IMR-90 (cell line): ENCODE measurements at regions not wholly inside any gene's neighbourhood (a gene's known extent, or its start where the extent isn't known, plus 50 kb on each side); places are given as distances from the start of the nearest gene placed in this dataset.

Experiments used
- ATAC-seq: fragments of 200-7000 bp; cut with Tn5 transposase; 2 replicates; pipeline ENCODE4 v1.9.1; 2020; ENCODE audit warnings: low read depth, mild to moderate bottlenecking, moderate library complexity
- BruUV-seq: library from RNA; stranded (reverse); fragments of 400-500 nt; replicated peaks from 2 replicates; lab custom pipeline; 2021; lab: Mats Ljungman, UMichigan
- CTCF ChIA-PET: fragments of 300-600 bp; formaldehyde crosslinking; extraction: SDS; loops from one replicate; lab custom pipeline; 2021; ENCODE audit warnings: antibody characterized with exemption; lab: Yijun Ruan, JAX
- POLR2A ChIA-PET: fragments of 300-600 bp; sonication (Branson Sonifier 250); formaldehyde crosslinking; loops from one replicate; lab custom pipeline; 2022; ENCODE audit warnings: antibody characterized with exemption; ENCODE audit not compliant: unreplicated experiment; lab: Charles Lee
- DNase-seq: peaks from one replicate; pipeline ENCODE4 v3.0.0; 2013
- H2AFZ ChIP-seq: replicated peaks from 2 replicates; pipeline ENCODE3; 2013; ENCODE audit warnings: low read length, mild to moderate bottlenecking; ENCODE audit not compliant: poor library complexity
- H2AK5ac ChIP-seq: 2 replicates; pipeline ENCODE4 v1.6.1; 2013; ENCODE audit warnings: low read depth, low read length, inconsistent platforms
- H2AK9ac ChIP-seq: replicated peaks from 2 replicates; pipeline ENCODE3; 2013; ENCODE audit warnings: mild to moderate bottlenecking, low read depth, low read length, moderate library complexity; ENCODE audit not compliant: poor library complexity
- H2BK120ac ChIP-seq: 2 replicates; pipeline ENCODE4 v1.6.1; 2013; ENCODE audit warnings: low read depth, low read length, inconsistent platforms
- H2BK15ac ChIP-seq: 3 replicates; pipeline ENCODE4 v1.6.1; 2013; ENCODE audit warnings: low read depth, low read length, inconsistent platforms
- H2BK20ac ChIP-seq: 2 replicates; pipeline ENCODE4 v1.6.1; 2013; ENCODE audit warnings: low read depth, mild to moderate bottlenecking, inconsistent platforms, low read length, moderate library complexity
- H2BK5ac ChIP-seq: 2 replicates; pipeline ENCODE4 v1.6.1; 2013; ENCODE audit warnings: mild to moderate bottlenecking, low read depth, low read length, inconsistent platforms; ENCODE audit not compliant: poor library complexity, severe bottlenecking
- H3K14ac ChIP-seq: replicated peaks from 2 replicates; pipeline ENCODE4 v1.6.1; 2013; ENCODE audit warnings: low read depth, low read length, inconsistent platforms
- H3K18ac ChIP-seq: 2 replicates; pipeline ENCODE4 v1.6.1; 2013; ENCODE audit warnings: low read depth, low read length, control low read depth
- H3K23ac ChIP-seq: 2 replicates; pipeline ENCODE4 v1.6.1; 2013; ENCODE audit warnings: low read depth, low read length, inconsistent platforms
- H3K27ac ChIP-seq: 2 replicates; pipeline ENCODE4 v1.5.1; 2013; ENCODE audit warnings: mild to moderate bottlenecking, control low read depth, low read length; ENCODE audit not compliant: insufficient read depth
- H3K27me3 ChIP-seq: 2 replicates; pipeline ENCODE4 v1.6.1; 2013; ENCODE audit warnings: low read length; ENCODE audit not compliant: control insufficient read depth, insufficient read depth
- H3K36me3 ChIP-seq: 2 replicates; pipeline ENCODE4 v1.6.1; 2013; ENCODE audit warnings: low read length, mixed read lengths; ENCODE audit not compliant: control insufficient read depth, insufficient read depth
- H3K4ac ChIP-seq: 2 replicates; pipeline ENCODE4 v1.6.1; 2013; ENCODE audit warnings: low read depth, low read length, inconsistent platforms
- H3K4me1 ChIP-seq: 2 replicates; pipeline ENCODE4 v1.6.1; 2013; ENCODE audit warnings: low read length, mixed read lengths; ENCODE audit not compliant: control insufficient read depth, insufficient read depth
- H3K4me2 ChIP-seq: 2 replicates; pipeline ENCODE4 v1.6.1; 2013; ENCODE audit warnings: low read depth, mild to moderate bottlenecking, control low read depth, low read length, moderate library complexity
- H3K4me3 ChIP-seq: 2 replicates; pipeline ENCODE4 v1.5.1; 2013; ENCODE audit warnings: low read depth, mild to moderate bottlenecking, control low read depth, low read length, moderate library complexity; ENCODE audit not compliant: insufficient read depth
- H3K56ac ChIP-seq: 2 replicates; pipeline ENCODE4 v1.6.1; 2013; ENCODE audit warnings: low read length, inconsistent platforms; ENCODE audit not compliant: insufficient read depth; ENCODE audit errors: extremely low read depth
- H3K79me1 ChIP-seq, 2 experiments: 2 replicates each; pipeline ENCODE4 v1.6.1; 2013; ENCODE audit warnings: low read length in 2 of 2, inconsistent platforms in 1 of 2, low read depth in 1 of 2
- H3K9ac ChIP-seq: 2 replicates; pipeline ENCODE4 v1.6.1; 2013; ENCODE audit warnings: low read depth, low read length, control low read depth
- H3K9me1 ChIP-seq: 2 replicates; pipeline ENCODE4 v1.6.1; 2013; ENCODE audit warnings: low read length, inconsistent platforms; ENCODE audit not compliant: insufficient read depth
- H3K9me3 ChIP-seq: 2 replicates; pipeline ENCODE4 v1.6.1; 2013; ENCODE audit warnings: low read length; ENCODE audit not compliant: control insufficient read depth, insufficient read depth
- H4K20me1 ChIP-seq: 2 replicates; pipeline ENCODE4 v1.6.1; 2013; ENCODE audit warnings: low read length, inconsistent platforms; ENCODE audit not compliant: insufficient read depth
- H4K5ac ChIP-seq: 2 replicates; pipeline ENCODE4 v1.6.1; 2013; ENCODE audit warnings: mild to moderate bottlenecking, low read depth, low read length, control low read depth
- H4K8ac ChIP-seq, 2 experiments: 2 replicates each; pipeline ENCODE4 v1.6.1; 2013; ENCODE audit warnings: low read depth in 2 of 2, low read length in 2 of 2, control low read depth in 1 of 2, inconsistent platforms in 1 of 2
- H4K91ac ChIP-seq: 2 replicates; pipeline ENCODE4 v1.6.1; 2013; ENCODE audit warnings: low read depth, low read length, inconsistent platforms; ENCODE audit not compliant: insufficient read depth
- BHLHE40 ChIP-seq: fragments of 150-350 bp; IDR thresholded peaks from 2 replicates; pipeline ENCODE4 v1.6.1; 2016; ENCODE audit warnings: mild to moderate bottlenecking, low read depth, low read length
- CTCF ChIP-seq: conservative IDR thresholded peaks from 2 replicates; pipeline ENCODE4 v1.5.1; 2012; ENCODE audit warnings: mild to moderate bottlenecking, low read depth, low read length, improper control_type of control experiment
- FOS ChIP-seq: fragments of 150-350 bp; IDR thresholded peaks from 2 replicates; pipeline ENCODE4 v1.6.1; 2016; ENCODE audit warnings: low read depth, low read length
- RFX5 ChIP-seq: IDR thresholded peaks from 2 replicates; pipeline ENCODE4 v1.8.0; 2012; ENCODE audit warnings: low read depth, mild to moderate bottlenecking, low read length, moderate library complexity
- WGBS, 2 experiments: methylation state at CpG; one replicate each; pipeline versions ENCODE4 v1.1.5 to v1.1.7; 2013; ENCODE audit warnings: missing lambda C conversion rate in 2 of 2; ENCODE audit not compliant: insufficient read length in 1 of 2; ENCODE audit errors: extremely low coverage in 2 of 2; 5-methylcytosine and 5-hydroxymethylcytosine counted together
- dilution Hi-C: fragments of 300-500 bp; cut with HindIII; formaldehyde crosslinking; loops from one replicate; pipeline ENCODE4 v1.14.3; 2018; ENCODE audit warnings: low sequenced_read_pairs; ENCODE audit not compliant: unreplicated experiment
- in situ Hi-C: fragments of 300-500 bp; cut with MboI; formaldehyde crosslinking; loops from 3 replicates; pipeline ENCODE4 v1.14.3; 2019; ENCODE audit warnings: low sequenced_read_pairs, inconsistent platforms, mixed read lengths
- intact Hi-C: fragments of 100-400 bp; cut with micrococcal nuclease; formaldehyde crosslinking; loops from 2 replicates; pipeline ENCODE4 v1.10.0; 2022

GRCh38 chr5:3127423-3127911 lies 376.0 kb upstream of the IRX2 start:
- ChIA-PET POLR2A (no interaction called here), CTCF (no interaction called here)
- Histone ChIP-seq H3K4ac (no peak overlapping the region), H2BK20ac (no peak overlapping the region), H2AK5ac (no peak overlapping the region), H3K27me3 (no peaks in the 10 kb centered on the region), H3K9ac (no peak overlapping the region), H4K8ac (no peak overlapping the region), H3K14ac (no peak overlapping the region), H3K9me3 (peaks cover 30% of the 10 kb centered on the region), H3K4me3 (no peak overlapping the region), H3K36me3 (no peaks in the 10 kb centered on the region), H3K27ac (no peak overlapping the region), H3K56ac (no peak overlapping the region), H4K20me1 (no peaks in the 10 kb centered on the region), H4K91ac (no peak overlapping the region), H3K9me1 (no peaks in the 10 kb centered on the region), H4K5ac (no peak overlapping the region), H3K23ac (no peak overlapping the region), H3K18ac (no peak overlapping the region), H3K4me1 (no peaks in the 10 kb centered on the region), H2BK5ac (no peak overlapping the region), H2AK9ac (no peak overlapping the region), H3K79me1 (no peaks in the 10 kb centered on the region), H2BK15ac (no peak overlapping the region), H2AFZ (no peak overlapping the region), H3K4me2 (no peak overlapping the region), H2BK120ac (no peak overlapping the region)
- in situ Hi-C loops (no loop called here), dilution Hi-C loops (no loop called here), intact Hi-C loops (no loop called here)
- TF ChIP-seq FOS: no peak
- TF ChIP-seq CTCF: no peak
- no peak for TF ChIP-seq BHLHE40
- no peak for TF ChIP-seq RFX5
- ATAC-seq: no peak
- DNase-seq: no peak
- 77% methylated on average over 2 of the region's 9 CpGs; no CpG with 5 or more reads in 1 of the 2 experiments for WGBS, 2 experiments
- BruUV-seq: no TSS peak
